ENCODE measurements at regions not wholly inside any gene's neighbourhood (a gene's known extent, or its start where the extent isn't known, plus 50 kb on each side); places are given as distances from the start of the nearest gene placed in this dataset.
"Not testable (repeated sequence)": the region's sequence is repeated elsewhere in the genome, so short reads cannot be mapped to it uniquely, and the experiment has no call there.

- DNase-seq, result no peak
Observed at GRCh38 chr18:71045331-71046065, 756.7 kb downstream of the SOCS6 start.

- no peak for DNase-seq
Observed at GRCh38 chr18:71040161-71040560, 751.3 kb downstream of the SOCS6 start.

- no peak for DNase-seq
Observed at GRCh38 chr18:71038196-71038595, 749.4 kb downstream of the SOCS6 start.

- no peak for DNase-seq
Observed at GRCh38 chr18:71036783-71037182, 747.9 kb downstream of the SOCS6 start.

- DNase-seq, result not testable (repeated sequence)
Observed at GRCh38 chr18:71031296-71032191, 742.7 kb downstream of the SOCS6 start.

- not testable (repeated sequence) for DNase-seq
Observed at GRCh38 chr18:71030085-71030484, 741.2 kb downstream of the SOCS6 start.

- no peak for DNase-seq
Observed at GRCh38 chr18:71028285-71028762, 739.5 kb downstream of the SOCS6 start.

GRCh38 chr18:71027531-71027930 lies 738.7 kb downstream of the SOCS6 start:
- DNase-seq, result no peak

GRCh38 chr18:71025505-71026225 lies 736.8 kb downstream of the SOCS6 start:
- no peak for DNase-seq

- DNase-seq, result no peak
Observed at GRCh38 chr18:71022389-71022788, 733.5 kb downstream of the SOCS6 start.

GRCh38 chr18:71021030-71021362 lies 732.2 kb downstream of the SOCS6 start:
- DNase-seq, result no peak

- no peak for DNase-seq
Observed at GRCh38 chr18:71020342-71021029, 731.6 kb downstream of the SOCS6 start.

GRCh38 chr18:71018816-71019215 lies 730.0 kb downstream of the SOCS6 start:
- DNase-seq, result no peak

GRCh38 chr18:71012789-71013188 lies 723.9 kb downstream of the SOCS6 start:
- DNase-seq, result no peak

- DNase-seq, result no peak
Observed at GRCh38 chr18:71011389-71011788, 722.5 kb downstream of the SOCS6 start.

- no peak for DNase-seq
Observed at GRCh38 chr18:71008257-71008656, 719.4 kb downstream of the SOCS6 start.

- DNase-seq, result no peak
Observed at GRCh38 chr18:71001597-71001996, 712.8 kb downstream of the SOCS6 start.

- no peak for DNase-seq
Observed at GRCh38 chr18:70998490-70998889, 709.6 kb downstream of the SOCS6 start.

GRCh38 chr18:70994116-70994515 lies 705.3 kb downstream of the SOCS6 start:
- no peak for DNase-seq

GRCh38 chr18:70991577-70991976 lies 702.7 kb downstream of the SOCS6 start:
- no peak for DNase-seq

- DNase-seq, result no peak
Observed at GRCh38 chr18:70985948-70986347, 697.1 kb downstream of the SOCS6 start.

- no peak for DNase-seq
Observed at GRCh38 chr18:70982292-70982691, 693.4 kb downstream of the SOCS6 start.

All from T-helper 1 cell (primary cell).